Neural cell (in vitro differentiated cells): ENCODE measurements at regions not wholly inside any gene's neighbourhood (a gene's known extent, or its start where the extent isn't known, plus 50 kb on each side); places are given as distances from the start of the nearest gene placed in this dataset.

Experiments
- H2AFZ ChIP-seq: fragments of 200-600, 300-800 bp; sonication (generic), shearing (Covaris generic); 2 replicates; pipeline ENCODE4 v1.6.0; 2014; ENCODE audit warnings: low read depth, mild to moderate bottlenecking, antibody characterized with exemption, low read length, moderate library complexity
- H3F3A ChIP-seq: fragments of 200-600 bp; shearing (Covaris generic); 2 replicates; pipeline ENCODE4 v1.6.1; 2016; ENCODE audit warnings: mild to moderate bottlenecking, moderate library complexity, mixed read lengths, antibody characterized with exemption, low read length; ENCODE audit not compliant: insufficient read depth, poor library complexity, severe bottlenecking
- H3K27ac ChIP-seq: fragments of 200-600, 300-800 bp; sonication (generic), shearing (Covaris generic); 2 replicates; pipeline ENCODE4 v1.5.1; 2014; ENCODE audit warnings: mild to moderate bottlenecking, low read length, moderate library complexity
- H3K27me3 ChIP-seq: fragments of 300-800, 200-600 bp; sonication (generic), shearing (Covaris generic); 2 replicates; pipeline ENCODE4 v1.6.0; 2014; ENCODE audit warnings: mild to moderate bottlenecking, low read depth, low read length, moderate library complexity; ENCODE audit not compliant: insufficient read depth
- H3K36me3 ChIP-seq: fragments of 300-800, 200-600 bp; sonication (generic), shearing (Covaris generic); 2 replicates; pipeline ENCODE4 v1.5.1; 2014; ENCODE audit warnings: mild to moderate bottlenecking, antibody characterized with exemption, low read length, moderate library complexity; ENCODE audit not compliant: insufficient read depth
- H3K4me2 ChIP-seq: fragments of 300-800, 200-600 bp; sonication (generic), shearing (Covaris generic); 2 replicates; pipeline ENCODE4 v1.6.0; 2014; ENCODE audit warnings: mild to moderate bottlenecking, low read length
- H3K4me3 ChIP-seq: fragments of 300-800, 200-600 bp; sonication (generic), shearing (Covaris generic); 2 replicates; pipeline ENCODE4 v1.5.1; 2014; ENCODE audit warnings: mild to moderate bottlenecking, low read length, moderate library complexity
- H3K79me2 ChIP-seq: fragments of 200-600 bp; shearing (Covaris generic); replicated peaks from 2 replicates; pipeline ENCODE4 v1.6.0; 2014; ENCODE audit warnings: mild to moderate bottlenecking, low read length, moderate library complexity; ENCODE audit not compliant: insufficient read depth
- H3K9ac ChIP-seq: fragments of 300-800, 200-600 bp; sonication (generic), shearing (Covaris generic); 2 replicates; pipeline ENCODE4 v1.6.1; 2016; ENCODE audit warnings: mild to moderate bottlenecking, low read length, mixed read lengths
- H3K9me2 ChIP-seq: fragments of 200-600 bp; shearing (Covaris generic); 2 replicates; pipeline ENCODE4 v1.6.1; 2016; ENCODE audit warnings: mild to moderate bottlenecking, low read length, mixed read lengths; ENCODE audit not compliant: insufficient read depth
- H3K9me3 ChIP-seq: fragments of 200-600, 300-800 bp; sonication (generic), shearing (Covaris generic); 2 replicates; pipeline ENCODE4 v1.6.1; 2016; ENCODE audit warnings: mild to moderate bottlenecking, mixed run types, low read length, moderate library complexity, mixed read lengths
- H4K20me1 ChIP-seq: fragments of 200-600 bp; shearing (Covaris generic); 2 replicates; pipeline ENCODE4 v1.6.1; 2016; ENCODE audit warnings: mild to moderate bottlenecking, mixed run types; ENCODE audit not compliant: insufficient read depth
- EP300 ChIP-seq: fragments of 450-650 bp; conservative IDR thresholded peaks from 2 replicates; pipeline ENCODE4 v1.6.1; 2014; ENCODE audit warnings: antibody characterized with exemption, mild to moderate bottlenecking, moderate library complexity; ENCODE audit not compliant: poor library complexity, severe bottlenecking
- EZH2 ChIP-seq: fragments of 200-600, 300-800 bp; shearing (Covaris generic), sonication (generic); IDR thresholded peaks from 2 replicates; pipeline ENCODE4 v1.6.1; 2014; ENCODE audit warnings: antibody characterized with exemption, low read length, borderline replicate concordance, mild to moderate bottlenecking; ENCODE audit not compliant: insufficient read depth, poor library complexity, severe bottlenecking
- MXI1 ChIP-seq: fragments of 450-650 bp; conservative IDR thresholded peaks from 2 replicates; pipeline ENCODE4 v1.6.1; 2014; ENCODE audit warnings: antibody characterized with exemption, mild to moderate bottlenecking; ENCODE audit not compliant: poor library complexity, severe bottlenecking
- POLR2AphosphoS5 ChIP-seq: IDR thresholded peaks from 2 replicates; pipeline ENCODE4 v1.6.1; 2012
- RAD21 ChIP-seq: fragments of 450-650 bp; conservative IDR thresholded peaks from 2 replicates; pipeline ENCODE4 v1.6.1; 2014; ENCODE audit warnings: antibody characterized with exemption, mild to moderate bottlenecking, moderate library complexity
- SMC3 ChIP-seq: fragments of 450-650 bp; conservative IDR thresholded peaks from 2 replicates; pipeline ENCODE4 v1.6.1; 2014; ENCODE audit warnings: antibody characterized with exemption, mild to moderate bottlenecking, moderate library complexity; ENCODE audit not compliant: poor library complexity
- TAF1 ChIP-seq: IDR thresholded peaks from 2 replicates; pipeline ENCODE4 v1.6.1; 2012; ENCODE audit warnings: low read depth
- TF ChIP-seq, protein P1 (sequence below): fragments of 450-650 bp; IDR thresholded peaks from 2 replicates; pipeline ENCODE4 v1.5.1; 2014; ENCODE audit warnings: antibody characterized with exemption, mild to moderate bottlenecking, moderate library complexity; ENCODE audit not compliant: poor library complexity, severe bottlenecking
- TF ChIP-seq, protein P2 (sequence below): IDR thresholded peaks from 2 replicates; pipeline ENCODE4 v1.6.1; 2012; ENCODE audit warnings: borderline replicate concordance

DNA sequence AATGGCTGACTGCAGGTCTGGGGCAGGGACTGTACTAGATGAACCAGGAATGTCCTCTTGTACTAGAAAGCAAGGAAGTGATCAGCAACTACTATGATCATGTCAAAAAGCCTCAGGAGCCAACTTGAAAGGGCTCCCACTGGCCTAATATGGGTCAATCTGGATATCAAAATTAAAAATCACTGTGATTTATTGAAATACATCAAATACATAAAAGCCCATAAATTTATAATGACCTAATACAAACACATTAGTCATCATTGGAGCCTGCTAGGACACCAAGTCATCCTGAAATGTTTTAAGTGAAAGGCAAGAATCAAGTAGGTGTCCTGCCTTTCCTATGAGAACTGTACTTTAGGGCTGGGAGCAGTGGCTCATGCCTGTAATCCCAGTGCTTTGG is 70.5 kb upstream of the KLHL13 start:
- no peak overlapping the region for H3K27ac ChIP-seq
- H4K20me1 ChIP-seq, result no peaks in the 10 kb centered on the region
- no peaks in the 10 kb centered on the region for H3F3A ChIP-seq
- H3K9ac ChIP-seq, result no peak overlapping the region
- H3K4me2 ChIP-seq, result no peak overlapping the region
- no peak overlapping the region for H2AFZ ChIP-seq
- H3K9me2 ChIP-seq, result no peaks in the 10 kb centered on the region
- H3K79me2 ChIP-seq, result no peaks in the 10 kb centered on the region
- no peaks in the 10 kb centered on the region for H3K36me3 ChIP-seq
- H3K27me3 ChIP-seq, result no peaks in the 10 kb centered on the region
- no peak overlapping the region for H3K4me3 ChIP-seq
- H3K9me3 ChIP-seq, result no peaks in the 10 kb centered on the region
- TF ChIP-seq EP300 (no peak), TAF1 (no peak), RAD21 (no peak), MXI1 (no peak), EZH2 (no peak), SMC3 (no peak), POLR2AphosphoS5 (no peak)
- TF ChIP-seq, protein P1, sequence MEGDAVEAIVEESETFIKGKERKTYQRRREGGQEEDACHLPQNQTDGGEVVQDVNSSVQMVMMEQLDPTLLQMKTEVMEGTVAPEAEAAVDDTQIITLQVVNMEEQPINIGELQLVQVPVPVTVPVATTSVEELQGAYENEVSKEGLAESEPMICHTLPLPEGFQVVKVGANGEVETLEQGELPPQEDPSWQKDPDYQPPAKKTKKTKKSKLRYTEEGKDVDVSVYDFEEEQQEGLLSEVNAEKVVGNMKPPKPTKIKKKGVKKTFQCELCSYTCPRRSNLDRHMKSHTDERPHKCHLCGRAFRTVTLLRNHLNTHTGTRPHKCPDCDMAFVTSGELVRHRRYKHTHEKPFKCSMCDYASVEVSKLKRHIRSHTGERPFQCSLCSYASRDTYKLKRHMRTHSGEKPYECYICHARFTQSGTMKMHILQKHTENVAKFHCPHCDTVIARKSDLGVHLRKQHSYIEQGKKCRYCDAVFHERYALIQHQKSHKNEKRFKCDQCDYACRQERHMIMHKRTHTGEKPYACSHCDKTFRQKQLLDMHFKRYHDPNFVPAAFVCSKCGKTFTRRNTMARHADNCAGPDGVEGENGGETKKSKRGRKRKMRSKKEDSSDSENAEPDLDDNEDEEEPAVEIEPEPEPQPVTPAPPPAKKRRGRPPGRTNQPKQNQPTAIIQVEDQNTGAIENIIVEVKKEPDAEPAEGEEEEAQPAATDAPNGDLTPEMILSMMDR, result no peak
- TF ChIP-seq, protein P2, sequence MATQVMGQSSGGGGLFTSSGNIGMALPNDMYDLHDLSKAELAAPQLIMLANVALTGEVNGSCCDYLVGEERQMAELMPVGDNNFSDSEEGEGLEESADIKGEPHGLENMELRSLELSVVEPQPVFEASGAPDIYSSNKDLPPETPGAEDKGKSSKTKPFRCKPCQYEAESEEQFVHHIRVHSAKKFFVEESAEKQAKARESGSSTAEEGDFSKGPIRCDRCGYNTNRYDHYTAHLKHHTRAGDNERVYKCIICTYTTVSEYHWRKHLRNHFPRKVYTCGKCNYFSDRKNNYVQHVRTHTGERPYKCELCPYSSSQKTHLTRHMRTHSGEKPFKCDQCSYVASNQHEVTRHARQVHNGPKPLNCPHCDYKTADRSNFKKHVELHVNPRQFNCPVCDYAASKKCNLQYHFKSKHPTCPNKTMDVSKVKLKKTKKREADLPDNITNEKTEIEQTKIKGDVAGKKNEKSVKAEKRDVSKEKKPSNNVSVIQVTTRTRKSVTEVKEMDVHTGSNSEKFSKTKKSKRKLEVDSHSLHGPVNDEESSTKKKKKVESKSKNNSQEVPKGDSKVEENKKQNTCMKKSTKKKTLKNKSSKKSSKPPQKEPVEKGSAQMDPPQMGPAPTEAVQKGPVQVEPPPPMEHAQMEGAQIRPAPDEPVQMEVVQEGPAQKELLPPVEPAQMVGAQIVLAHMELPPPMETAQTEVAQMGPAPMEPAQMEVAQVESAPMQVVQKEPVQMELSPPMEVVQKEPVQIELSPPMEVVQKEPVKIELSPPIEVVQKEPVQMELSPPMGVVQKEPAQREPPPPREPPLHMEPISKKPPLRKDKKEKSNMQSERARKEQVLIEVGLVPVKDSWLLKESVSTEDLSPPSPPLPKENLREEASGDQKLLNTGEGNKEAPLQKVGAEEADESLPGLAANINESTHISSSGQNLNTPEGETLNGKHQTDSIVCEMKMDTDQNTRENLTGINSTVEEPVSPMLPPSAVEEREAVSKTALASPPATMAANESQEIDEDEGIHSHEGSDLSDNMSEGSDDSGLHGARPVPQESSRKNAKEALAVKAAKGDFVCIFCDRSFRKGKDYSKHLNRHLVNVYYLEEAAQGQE, result no peak

DNA sequence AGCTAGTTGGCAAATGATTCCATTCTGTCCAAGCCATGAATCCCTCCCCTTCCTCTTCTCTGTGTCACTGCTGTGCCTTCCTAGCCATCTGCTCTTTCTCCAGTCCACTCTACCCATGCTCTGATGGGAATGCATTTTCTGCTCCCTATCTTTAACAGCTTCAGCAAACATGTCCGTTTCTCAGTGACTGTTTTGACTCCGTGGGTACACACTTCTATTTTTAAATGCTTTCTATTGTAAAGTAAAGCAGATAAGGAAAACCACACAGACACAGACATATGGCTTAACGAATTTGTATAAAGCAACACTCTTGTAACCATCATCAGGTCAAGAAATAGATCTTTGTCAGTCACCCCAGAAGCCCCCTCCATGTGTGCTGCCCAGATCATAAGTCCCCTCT is 72.4 kb upstream of the KLHL13 start:
- no peaks in the 10 kb centered on the region for H3K9me3 ChIP-seq
- no peak overlapping the region for H2AFZ ChIP-seq
- no peak overlapping the region for H3K27ac ChIP-seq
- H4K20me1 ChIP-seq, result no peaks in the 10 kb centered on the region
- no peaks in the 10 kb centered on the region for H3F3A ChIP-seq
- H3K79me2 ChIP-seq, result no peaks in the 10 kb centered on the region
- no peaks in the 10 kb centered on the region for H3K27me3 ChIP-seq
- H3K4me3 ChIP-seq, result no peak overlapping the region
- H3K4me2 ChIP-seq, result no peak overlapping the region
- no peak overlapping the region for H3K9ac ChIP-seq
- no peaks in the 10 kb centered on the region for H3K36me3 ChIP-seq
- H3K9me2 ChIP-seq, result no peaks in the 10 kb centered on the region
- TF ChIP-seq SMC3, result no peak
- no peak for TF ChIP-seq POLR2AphosphoS5
- no peak for TF ChIP-seq EZH2
- no peak for TF ChIP-seq TAF1
- TF ChIP-seq MXI1, result no peak
- TF ChIP-seq, protein P1, result no peak
- TF ChIP-seq RAD21, result no peak
- no peak for TF ChIP-seq EP300
- TF ChIP-seq, protein P2, result no peak
